Fibroblast of lung (primary cell): ENCODE measurements at regions not wholly inside any gene's neighbourhood (a gene's known extent, or its start where the extent isn't known, plus 50 kb on each side); places are given as distances from the start of the nearest gene placed in this dataset.

ENCODE experiments used
- CTCF ChIP-seq, 2 donors: IDR thresholded peaks in 1 of 2; conservative IDR thresholded peaks in 1 of 2; 1 replicate in 1 of 2; 2 replicates in 1 of 2; pipeline ENCODE4 v1.5.1; 2011 to 2012; ENCODE audit warnings: low read length in 2 of 2, control low read depth in 1 of 2, inconsistent platforms in 1 of 2, low read depth in 1 of 2, mild to moderate bottlenecking in 1 of 2
- EZH2 ChIP-seq: IDR thresholded peaks from 2 replicates; pipeline ENCODE4 v1.5.1; 2012; ENCODE audit warnings: low read length, control low read depth, mild to moderate bottlenecking; ENCODE audit errors: missing control alignments

- TF ChIP-seq CTCF (conservative IDR thresholded peaks at IDR 0.05 in 1 of 2, IDR thresholded peaks at IDR 0.05 in 1 of 2; ENCODE audit: low read depth in 1 of 2, low read length in 2 of 2) (no peak), EZH2 (no peak)
These were observed 1140.7 kb upstream of the TMEM132C start for GRCh38 chr12:127126260-127126628.
